Brain microvascular endothelial cell (primary cell): ENCODE measurements at regions not wholly inside any gene's neighbourhood (a gene's known extent, or its start where the extent isn't known, plus 50 kb on each side); places are given as distances from the start of the nearest gene placed in this dataset.

Experiments used
- DNase-seq: peaks from one replicate; pipeline ENCODE4 v3.0.0-alpha.2; 2020
- H3K27ac ChIP-seq: fragments of 250-450 bp; sonication (Bioruptor Pico); 2 replicates; pipeline ENCODE4 v1.5.1; 2020; ENCODE audit warnings: mild to moderate bottlenecking, moderate library complexity
- H3K27me3 ChIP-seq: fragments of 250-450 bp; sonication (Bioruptor Pico); replicated peaks from 2 replicates; pipeline ENCODE4 v1.5.1; 2020; ENCODE audit warnings: mild to moderate bottlenecking
- H3K36me3 ChIP-seq: fragments of 250-450 bp; sonication (Bioruptor Pico); replicated peaks from 2 replicates; pipeline ENCODE4 v1.5.1; 2020; ENCODE audit warnings: mild to moderate bottlenecking
- H3K4me3 ChIP-seq: 2 replicates; pipeline ENCODE4 v1.5.1; 2011; ENCODE audit warnings: low read depth, mild to moderate bottlenecking, control low read depth, low read length, moderate library complexity
- CTCF ChIP-seq: IDR thresholded peaks from 2 replicates; pipeline ENCODE4 v1.5.1; 2011; ENCODE audit warnings: low read depth, mild to moderate bottlenecking, moderate library complexity, low read length, control low read depth, inconsistent platforms; ENCODE audit errors: missing control alignments
- in situ Hi-C: cut with HindIII; loops from 2 replicates; pipeline ENCODE4 v1.10.0; 2017; ENCODE audit warnings: low sequenced_read_pairs, low pct_ligation_motif_present

GRCh38 chr3:82773207-82773606 is 1011.8 kb upstream of the GBE1 start:
- TF ChIP-seq CTCF, result no peak
- H3K27me3 ChIP-seq, result no peaks in the 10 kb centered on the region
- in situ Hi-C loops, result no loop called here

GRCh38 chr3:82764521-82764920 is 1003.1 kb upstream of the GBE1 start:
- in situ Hi-C loops, result no loop called here
- TF ChIP-seq CTCF, result no peak
- H3K4me3 ChIP-seq, result no peak overlapping the region
- H3K27me3 ChIP-seq, result no peaks in the 10 kb centered on the region
- no peak overlapping the region for H3K27ac ChIP-seq
- DNase-seq, result no peak
- H3K36me3 ChIP-seq, result no peaks in the 10 kb centered on the region

More at GRCh38 chr3:82773207-82773606, 1011.8 kb upstream of the GBE1 start:
- Histone ChIP-seq H3K27ac (no peak overlapping the region), H3K36me3 (no peaks in the 10 kb centered on the region), H3K4me3 (no peak overlapping the region)
- no peak for DNase-seq

DNA sequence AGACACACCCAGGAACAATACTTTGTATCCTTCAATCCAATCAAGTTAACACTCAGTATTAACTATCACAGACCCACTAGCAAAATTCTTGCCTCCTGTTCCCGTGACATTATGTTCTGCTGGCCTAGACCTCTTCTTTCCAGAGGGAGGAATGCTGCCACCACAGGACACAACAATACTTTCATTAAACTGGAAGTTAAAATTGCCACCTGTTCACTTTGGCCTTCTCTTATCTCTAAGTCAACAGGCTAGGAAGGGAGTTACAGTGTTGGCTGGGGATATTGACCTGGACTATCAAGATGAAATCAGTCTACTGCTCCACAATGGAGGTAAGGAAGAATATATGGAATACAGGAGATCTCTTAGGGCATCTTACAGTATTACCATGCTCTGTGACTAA is 1000.4 kb upstream of the GBE1 start:
- Histone ChIP-seq H3K27me3 (no peaks in the 10 kb centered on the region), H3K27ac (no peak overlapping the region), H3K4me3 (no peak overlapping the region), H3K36me3 (no peaks in the 10 kb centered on the region)
- in situ Hi-C loops, result no loop called here
- DNase-seq, result no peak
- no peak for TF ChIP-seq CTCF

- Histone ChIP-seq H3K27me3 (no peaks in the 10 kb centered on the region), H3K36me3 (no peaks in the 10 kb centered on the region), H3K4me3 (no peak overlapping the region), H3K27ac (no peak overlapping the region)
- TF ChIP-seq CTCF, result no peak
- no peak for DNase-seq
- in situ Hi-C loops, result no loop called here
These were observed 984.1 kb upstream of the GBE1 start for GRCh38 chr3:82745544-82745943.

- in situ Hi-C loops, result no loop called here
- no peak for DNase-seq
- Histone ChIP-seq H3K4me3 (no peak overlapping the region), H3K27ac (no peak overlapping the region), H3K27me3 (no peaks in the 10 kb centered on the region), H3K36me3 (no peaks in the 10 kb centered on the region)
- TF ChIP-seq CTCF, result no peak
These were observed 981.8 kb upstream of the GBE1 start for GRCh38 chr3:82743196-82743595.

GRCh38 chr3:82741346-82741745 is 979.9 kb upstream of the GBE1 start:
- Histone ChIP-seq H3K27me3 (no peaks in the 10 kb centered on the region), H3K4me3 (no peak overlapping the region), H3K36me3 (no peaks in the 10 kb centered on the region), H3K27ac (no peak overlapping the region)
- no peak for DNase-seq
- TF ChIP-seq CTCF, result no peak
- in situ Hi-C loops, result no loop called here
